ENCODE measurements at regions not wholly inside any gene's neighbourhood (a gene's known extent, or its start where the extent isn't known, plus 50 kb on each side); places are given as distances from the start of the nearest gene placed in this dataset.

DNA sequence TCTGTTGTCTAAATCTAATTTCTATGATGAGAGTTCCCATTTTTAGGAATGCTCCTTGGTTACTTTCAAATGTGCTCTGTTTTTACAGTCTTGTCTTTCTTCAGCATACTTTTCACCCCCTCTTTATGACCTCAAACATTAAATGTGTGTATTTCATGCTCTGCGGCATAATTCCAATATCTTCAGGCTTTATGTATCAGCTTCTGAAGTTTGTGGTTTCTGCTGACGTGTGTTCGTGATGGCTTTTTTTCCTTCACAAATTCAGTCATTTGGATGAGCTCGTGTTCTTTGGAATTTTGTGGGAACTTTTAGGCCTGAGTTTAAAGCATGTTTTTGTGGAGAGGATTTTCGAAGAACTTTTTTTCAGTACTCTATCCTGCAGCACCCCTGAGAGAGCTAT is 97.7 kb upstream of the CHRNA7 start:
- DNase-seq (ENCODE audit: low read depth, low spot score), result no peak

More for the DNA sequence above, 97.7 kb upstream of the CHRNA7 start:
- H3K4me1 ChIP-seq (ENCODE audit: control insufficient read depth, insufficient read depth, low read length), result no peaks in the 10 kb centered on the region
- RAD21 ChIA-PET (ENCODE audit: unreplicated experiment), result no interaction called here
- no peaks in the 10 kb centered on the region for H3K79me2 ChIP-seq (ENCODE audit: control insufficient read depth, insufficient read depth, low read length)
- H4K20me1 ChIP-seq (ENCODE audit: control insufficient read depth, insufficient read depth), result no peaks in the 10 kb centered on the region
- intact Hi-C loops (cut with micrococcal nuclease; ENCODE audit: unreplicated experiment), result no loop called here
- no peaks in the 10 kb centered on the region for H3K27me3 ChIP-seq (replicated peaks in 1 of 2; ENCODE audit: control insufficient read depth in 2 of 2, insufficient read depth in 2 of 2, low read length in 1 of 2)
- H3K36me3 ChIP-seq (ENCODE audit: control insufficient read depth in 2 of 2, insufficient read depth in 2 of 2, low read length in 1 of 2), result no peaks in the 10 kb centered on the region
- FAIRE-seq (no peak), ATAC-seq (no peak)
- H2AFZ ChIP-seq (ENCODE audit: control insufficient read depth, low read depth, low read length), result no peak overlapping the region
- no peak overlapping the region for H3K4me3 ChIP-seq
- no TSS peak for BruUV-seq (replicated peaks)
- in situ Hi-C loops (cut with MboI), result no loop called here
- CTCF ChIA-PET, result no interaction called here
- no peak overlapping the region for H3K4me2 ChIP-seq (ENCODE audit: control insufficient read depth, insufficient read depth)
- H3K9me3 ChIP-seq (replicated peaks; ENCODE audit: control insufficient read depth, insufficient read depth, low read length), result no peaks in the 10 kb centered on the region
- 20% methylated on average over 5 of the region's 5 CpGs for WGBS (ENCODE audit: insufficient coverage, insufficient replicate concordance, low lambda C conversion rate, missing lambda C conversion rate)
- SMC1A ChIA-PET (ENCODE audit: uncharacterized antibody, unreplicated experiment), result no interaction called here
- no peak overlapping the region for H3K27ac ChIP-seq (ENCODE audit: control insufficient read depth, insufficient read depth)
- POLR2A ChIA-PET, result no interaction called here
- TF ChIP-seq RELA (IDR thresholded peaks at IDR 0.05; ENCODE audit: borderline replicate concordance, partially characterized antibody) (no peak), HSF1 (IDR thresholded peaks at IDR 0.05; ENCODE audit: low read depth, low read length) (no peak), ZBTB11 (CRISPR knock-in tag; IDR thresholded peaks at IDR 0.05) (no peak), ZNF207 (IDR thresholded peaks at IDR 0.05; ENCODE audit: borderline replicate concordance) (no peak), GATAD2B (conservative IDR thresholded peaks at IDR 0.05; ENCODE audit: low read depth) (no peak), HDGF (IDR thresholded peaks at IDR 0.05) (no peak), EZH2 (IDR thresholded peaks at IDR 0.05; ENCODE audit: borderline replicate concordance, control insufficient read depth, low read depth, low read length) (no peak)
- TF ChIP-seq, protein P1, sequence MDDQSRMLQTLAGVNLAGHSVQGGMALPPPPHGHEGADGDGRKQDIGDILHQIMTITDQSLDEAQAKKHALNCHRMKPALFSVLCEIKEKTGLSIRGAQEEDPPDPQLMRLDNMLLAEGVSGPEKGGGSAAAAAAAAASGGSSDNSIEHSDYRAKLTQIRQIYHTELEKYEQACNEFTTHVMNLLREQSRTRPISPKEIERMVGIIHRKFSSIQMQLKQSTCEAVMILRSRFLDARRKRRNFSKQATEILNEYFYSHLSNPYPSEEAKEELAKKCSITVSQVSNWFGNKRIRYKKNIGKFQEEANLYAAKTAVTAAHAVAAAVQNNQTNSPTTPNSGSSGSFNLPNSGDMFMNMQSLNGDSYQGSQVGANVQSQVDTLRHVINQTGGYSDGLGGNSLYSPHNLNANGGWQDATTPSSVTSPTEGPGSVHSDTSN (IDR thresholded peaks at IDR 0.05; ENCODE audit: insufficient replicate concordance, low read depth, low read length), result no peak
- H3K9ac ChIP-seq (ENCODE audit: control insufficient read depth, insufficient read depth, low read length), result no peak overlapping the region

Measured in GM12878 (cell line).